ENCODE measurements at regions not wholly inside any gene's neighbourhood (a gene's known extent, or its start where the extent isn't known, plus 50 kb on each side); places are given as distances from the start of the nearest gene placed in this dataset.

GRCh38 chr4:111781611-111782010 lies 363.6 kb upstream of the FAM241A start:
- Histone ChIP-seq H3K4me1 (ENCODE audit: control insufficient read depth, insufficient read depth, low read length) (no peaks in the 10 kb centered on the region), H3K4me3 (ENCODE audit: low read depth in 2 of 2, low read length in 2 of 2) (no peak overlapping the region), H3K27me3 (ENCODE audit: control insufficient read depth, insufficient read depth, low read length) (no peaks in the 10 kb centered on the region), H3K27ac (ENCODE audit: low read length) (no peak overlapping the region), H3K9me3 (ENCODE audit: control insufficient read depth, insufficient read depth, low read depth, low read length) (no peaks in the 10 kb centered on the region), H3K36me3 (ENCODE audit: control insufficient read depth, insufficient read depth, low read length) (no peaks in the 10 kb centered on the region)
- CTCF ChIA-PET = no interaction called here
- DNase-seq (ENCODE audit: low read depth, low spot score) (no peak), ATAC-seq (no peak)
- BruUV-seq (replicated peaks) = no TSS peak
- POLR2A ChIA-PET = no interaction called here
- intact Hi-C loops (cut with micrococcal nuclease; ENCODE audit: unreplicated experiment) (no loop called here), in situ Hi-C loops (cut with HindIII; ENCODE audit: low pct_unique_long_range_greater_than_20kb, low sequenced_read_pairs) (no loop called here)
- TF ChIP-seq TCF7L2 (IDR thresholded peaks at IDR 0.05; ENCODE audit: low read depth, low read length) (no peak), CTCF (IDR thresholded peaks at IDR 0.05) (no peak), REST (IDR thresholded peaks at IDR 0.05; ENCODE audit: insufficient read depth in 1 of 2, low read depth in 2 of 2, low read length in 1 of 2) (no peak), POLR2AphosphoS5 (IDR thresholded peaks at IDR 0.05; ENCODE audit: low read depth, low read length) (no peak), SIN3A (IDR thresholded peaks at IDR 0.05; ENCODE audit: borderline replicate concordance, insufficient read depth, low read depth, low read length) (no peak)

GRCh38 chr4:111788099-111788498 lies 357.2 kb upstream of the FAM241A start:
- Histone ChIP-seq H3K4me3 (ENCODE audit: low read depth in 2 of 2, low read length in 2 of 2) (no peak overlapping the region), H3K27ac (ENCODE audit: low read length) (no peak overlapping the region), H3K27me3 (ENCODE audit: control insufficient read depth, insufficient read depth, low read length) (no peaks in the 10 kb centered on the region), H3K36me3 (ENCODE audit: control insufficient read depth, insufficient read depth, low read length) (no peaks in the 10 kb centered on the region), H3K4me1 (ENCODE audit: control insufficient read depth, insufficient read depth, low read length) (no peaks in the 10 kb centered on the region), H3K9me3 (ENCODE audit: control insufficient read depth, insufficient read depth, low read depth, low read length) (no peaks in the 10 kb centered on the region)
- BruUV-seq (replicated peaks) = no TSS peak
- TF ChIP-seq TCF7L2 (IDR thresholded peaks at IDR 0.05; ENCODE audit: low read depth, low read length) (no peak), POLR2AphosphoS5 (IDR thresholded peaks at IDR 0.05; ENCODE audit: low read depth, low read length) (no peak), SIN3A (IDR thresholded peaks at IDR 0.05; ENCODE audit: borderline replicate concordance, insufficient read depth, low read depth, low read length) (no peak), REST (IDR thresholded peaks at IDR 0.05; ENCODE audit: insufficient read depth in 1 of 2, low read depth in 2 of 2, low read length in 1 of 2) (no peak), CTCF (IDR thresholded peaks at IDR 0.05) (no peak)
- DNase-seq (ENCODE audit: low read depth, low spot score) (no peak), ATAC-seq (no peak)
- ChIA-PET POLR2A (no interaction called here), CTCF (no interaction called here)
- in situ Hi-C loops (cut with HindIII; ENCODE audit: low pct_unique_long_range_greater_than_20kb, low sequenced_read_pairs) = no loop called here
- intact Hi-C loops (cut with micrococcal nuclease; ENCODE audit: unreplicated experiment) = no loop called here
